Lower leg skin (tissue), 4 donors: ENCODE measurements at regions not wholly inside any gene's neighbourhood (a gene's known extent, or its start where the extent isn't known, plus 50 kb on each side); places are given as distances from the start of the nearest gene placed in this dataset.

ENCODE experiments used
- DNase-seq, 2 donors: peaks; one replicate each; pipeline ENCODE4 v3.0.0-alpha.2; 2019; ENCODE audit warnings: low spot score in 2 of 2
- H3K4me3 ChIP-seq: fragments of 200-600 bp; sonication (generic); 2 replicates; pipeline ENCODE4 v1.5.1; 2017; ENCODE audit warnings: mild to moderate bottlenecking, low read depth; ENCODE audit not compliant: poor library complexity, severe bottlenecking
- CTCF ChIP-seq, 3 donors: fragments of 450-650 bp; IDR thresholded peaks; one replicate each; pipeline ENCODE4 v1.5.1; 2016; ENCODE audit warnings: antibody characterized with exemption in 3 of 3, mild to moderate bottlenecking in 3 of 3, moderate library complexity in 2 of 3
- POLR2A ChIP-seq, 2 donors: fragments of 450-650 bp; IDR thresholded peaks; one replicate each; pipeline ENCODE4 v1.6.1; 2016 to 2017; ENCODE audit warnings: antibody characterized with exemption in 2 of 2, mild to moderate bottlenecking in 1 of 2, moderate library complexity in 1 of 2
- intact Hi-C: fragments of 100-400 bp; cut with DNase I; formaldehyde crosslinking; loops from one replicate; pipeline ENCODE4 v1.15.0; 2023; ENCODE audit warnings: low total_unique reads

GRCh38 chr3:27059489-27059888 lies 309.7 kb downstream of the NEK10 start:
- DNase-seq = no peak
- TF ChIP-seq CTCF (IDR thresholded peaks at IDR 0.05) (no peak), POLR2A (IDR thresholded peaks at IDR 0.05) (no peak)
- no peak overlapping the region for H3K4me3 ChIP-seq
- intact Hi-C loops = no loop called here
